ENCODE measurements at regions not wholly inside any gene's neighbourhood (a gene's known extent, or its start where the extent isn't known, plus 50 kb on each side); places are given as distances from the start of the nearest gene placed in this dataset.

DNA sequence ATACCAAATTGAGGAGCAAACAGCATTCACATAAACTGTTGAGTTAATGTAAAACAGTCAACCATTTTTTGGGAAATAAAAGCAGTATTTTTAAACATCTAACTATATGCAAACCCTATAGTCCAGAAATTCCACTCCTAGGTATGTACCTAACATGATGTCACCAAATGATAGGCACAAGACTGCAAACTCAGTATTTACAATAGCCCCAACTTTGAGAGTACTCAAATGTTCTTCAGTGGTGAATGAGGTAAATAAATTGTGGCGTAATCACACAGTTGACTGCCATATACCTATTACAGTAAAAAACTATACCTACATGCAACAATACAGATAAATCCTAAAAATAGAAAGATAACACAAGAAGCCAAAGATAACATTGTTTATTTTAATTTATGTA lies 1243.8 kb upstream of the ADGRL3 start:
- TF ChIP-seq CTCF (IDR thresholded peaks at IDR 0.05) (no peak), POLR2A (IDR thresholded peaks at IDR 0.05) (no peak)

All from Peyer's patch (tissue), 4 donors.